Endothelial cell of umbilical vein (primary cell): ENCODE measurements at regions not wholly inside any gene's neighbourhood (a gene's known extent, or its start where the extent isn't known, plus 50 kb on each side); places are given as distances from the start of the nearest gene placed in this dataset.

Source experiments
- CTCF ChIP-seq, 2 donors: IDR thresholded peaks; 1 replicate in 1 of 2; 2 replicates in 1 of 2; pipeline ENCODE4 v1.5.1; 2011; ENCODE audit warnings: low read length in 2 of 2, mild to moderate bottlenecking in 2 of 2, moderate library complexity in 2 of 2, control low read depth in 1 of 2, inconsistent platforms in 1 of 2, low read depth in 1 of 2; ENCODE audit not compliant: insufficient read depth in 1 of 2; ENCODE audit errors: extremely low read depth in 1 of 2
- POLR2A ChIP-seq: IDR thresholded peaks from 2 replicates; pipeline ENCODE4 v1.6.1; 2012; ENCODE audit warnings: low read depth, mild to moderate bottlenecking, control low read depth, low read length

- TF ChIP-seq CTCF (IDR thresholded peaks at IDR 0.05; ENCODE audit: extremely low read depth in 1 of 2, insufficient read depth in 1 of 2, low read depth in 1 of 2, low read length in 2 of 2) (no peak), POLR2A (no peak)
Measured at GRCh38 chr18:69208545-69208944, 192.1 kb upstream of the DOK6 start.
